ENCODE measurements at regions not wholly inside any gene's neighbourhood (a gene's known extent, or its start where the extent isn't known, plus 50 kb on each side); places are given as distances from the start of the nearest gene placed in this dataset.

GRCh38 chr7:106480161-106480579 lies 180.8 kb downstream of the CCDC71L start:
- DNase-seq: no peak
- Histone ChIP-seq H3K4me1 (peaks cover 0 to 12% (median 11%) of the 10 kb centered on the region in 3 donors), H3K9me3 (no peaks in the 10 kb centered on the region), H3K36me3 (no peaks in the 10 kb centered on the region), H3K4me3 (no peak overlapping the region), H3K27me3 (no peaks in the 10 kb centered on the region), H3K27ac (no peak overlapping the region)
- intact Hi-C loops (cut with DNase I): no loop called here
- 50 to 52% methylated on average over 1 of the region's 1 CpG for WGBS, 2 donors
- TF ChIP-seq, protein P1, sequence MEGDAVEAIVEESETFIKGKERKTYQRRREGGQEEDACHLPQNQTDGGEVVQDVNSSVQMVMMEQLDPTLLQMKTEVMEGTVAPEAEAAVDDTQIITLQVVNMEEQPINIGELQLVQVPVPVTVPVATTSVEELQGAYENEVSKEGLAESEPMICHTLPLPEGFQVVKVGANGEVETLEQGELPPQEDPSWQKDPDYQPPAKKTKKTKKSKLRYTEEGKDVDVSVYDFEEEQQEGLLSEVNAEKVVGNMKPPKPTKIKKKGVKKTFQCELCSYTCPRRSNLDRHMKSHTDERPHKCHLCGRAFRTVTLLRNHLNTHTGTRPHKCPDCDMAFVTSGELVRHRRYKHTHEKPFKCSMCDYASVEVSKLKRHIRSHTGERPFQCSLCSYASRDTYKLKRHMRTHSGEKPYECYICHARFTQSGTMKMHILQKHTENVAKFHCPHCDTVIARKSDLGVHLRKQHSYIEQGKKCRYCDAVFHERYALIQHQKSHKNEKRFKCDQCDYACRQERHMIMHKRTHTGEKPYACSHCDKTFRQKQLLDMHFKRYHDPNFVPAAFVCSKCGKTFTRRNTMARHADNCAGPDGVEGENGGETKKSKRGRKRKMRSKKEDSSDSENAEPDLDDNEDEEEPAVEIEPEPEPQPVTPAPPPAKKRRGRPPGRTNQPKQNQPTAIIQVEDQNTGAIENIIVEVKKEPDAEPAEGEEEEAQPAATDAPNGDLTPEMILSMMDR (IDR thresholded peaks at IDR 0.05): no peak
- TF ChIP-seq POLR2A (IDR thresholded peaks at IDR 0.05): no peak

GRCh38 chr7:106476751-106477150 lies 184.2 kb downstream of the CCDC71L start:
- 66 to 92% methylated on average over 1 to 2 of the region's 2 CpGs for WGBS, 2 donors
- H3K27me3 ChIP-seq: no peaks in the 10 kb centered on the region
- no peak for DNase-seq
- H3K4me1 ChIP-seq: no peaks in the 10 kb centered on the region
- intact Hi-C loops (cut with DNase I): no loop called here
- H3K27ac ChIP-seq: no peak overlapping the region
- no peak overlapping the region for H3K4me3 ChIP-seq
- no peaks in the 10 kb centered on the region for H3K36me3 ChIP-seq
- H3K9me3 ChIP-seq: no peaks in the 10 kb centered on the region
- TF ChIP-seq POLR2A (IDR thresholded peaks at IDR 0.05): no peak
- TF ChIP-seq, protein P1 (IDR thresholded peaks at IDR 0.05): no peak

DNA sequence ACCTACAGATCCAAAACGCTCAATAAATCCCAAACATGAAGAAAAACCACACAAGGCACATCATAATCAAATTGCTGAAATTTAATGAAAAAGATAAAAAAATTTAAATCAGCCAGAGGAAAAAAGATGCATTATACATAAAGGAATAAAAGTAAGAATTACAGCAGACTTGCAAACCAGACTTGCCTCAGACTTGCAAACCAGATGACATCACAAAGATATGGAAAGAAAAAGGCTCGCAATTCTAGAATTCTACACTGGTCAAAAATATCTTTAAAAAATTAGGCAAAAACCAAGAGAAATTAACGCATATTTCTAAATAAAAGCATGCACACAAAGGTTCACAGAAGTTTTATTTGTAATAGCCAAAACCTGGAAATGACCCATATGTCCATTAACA lies 188.0 kb upstream of the NAMPT start:
- no peak for DNase-seq
- no peak overlapping the region for H3K4me3 ChIP-seq
- no peak overlapping the region for H3K27ac ChIP-seq
- WGBS, 2 donors: 58 to 69% methylated on average over 3 of the region's 3 CpGs
- H3K36me3 ChIP-seq: no peaks in the 10 kb centered on the region
- intact Hi-C loops (cut with DNase I): no loop called here
- TF ChIP-seq, protein P1 (IDR thresholded peaks at IDR 0.05): no peak
- TF ChIP-seq POLR2A (IDR thresholded peaks at IDR 0.05): no peak
- no peaks in the 10 kb centered on the region for H3K4me1 ChIP-seq
- no peaks in the 10 kb centered on the region for H3K27me3 ChIP-seq
- H3K9me3 ChIP-seq: no peaks in the 10 kb centered on the region

DNA sequence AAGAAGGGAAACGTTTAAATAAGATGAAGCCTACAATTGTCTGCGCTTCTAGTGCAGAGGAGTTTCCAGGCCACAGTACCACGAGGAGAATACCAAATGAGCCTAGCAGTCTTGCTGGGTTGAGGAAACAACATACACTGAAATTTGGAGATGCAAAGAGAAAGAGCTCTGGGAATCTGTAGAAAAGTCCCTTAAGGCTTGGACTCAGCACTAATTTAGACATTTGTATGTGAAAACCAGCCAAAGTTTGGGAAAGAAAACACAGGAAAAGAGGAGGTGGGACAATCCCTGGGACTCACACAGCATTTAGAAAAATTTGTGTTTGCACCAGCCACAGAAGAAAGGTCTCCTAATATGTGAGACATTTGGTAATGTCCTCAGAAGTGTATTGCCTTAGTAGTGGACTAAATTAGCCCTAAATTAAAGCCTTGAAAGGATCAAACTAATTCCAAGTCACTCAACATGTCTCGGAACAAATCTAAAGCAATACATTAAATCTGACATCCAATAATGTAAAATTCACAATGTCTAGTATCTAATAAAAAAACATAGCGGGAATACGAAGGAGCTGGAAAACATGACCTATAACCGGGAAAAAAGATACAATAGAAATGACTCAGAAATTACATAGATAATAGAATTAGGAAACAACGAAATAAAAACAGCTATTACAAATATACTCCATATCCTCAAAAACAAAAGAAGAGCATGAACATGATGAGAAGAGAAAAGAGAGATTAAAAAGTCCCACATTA lies 187.1 kb upstream of the NAMPT start:
- no peaks in the 10 kb centered on the region for H3K27me3 ChIP-seq
- no peak overlapping the region for H3K27ac ChIP-seq
- H3K36me3 ChIP-seq: no peaks in the 10 kb centered on the region
- DNase-seq: no peak
- intact Hi-C loops (cut with DNase I): no loop called here
- no peak overlapping the region for H3K4me3 ChIP-seq
- H3K9me3 ChIP-seq: no peaks in the 10 kb centered on the region
- WGBS, 2 donors: 64 to 73% methylated on average over 8 of the region's 8 CpGs
- TF ChIP-seq POLR2A (IDR thresholded peaks at IDR 0.05): no peak
- TF ChIP-seq, protein P1 (IDR thresholded peaks at IDR 0.05): no peak
- H3K4me1 ChIP-seq: no peaks in the 10 kb centered on the region

- WGBS, 2 donors: 64 to 82% methylated on average over 2 of the region's 2 CpGs
Observed at GRCh38 chr7:106471021-106471420, 186.2 kb upstream of the NAMPT start.

More at GRCh38 chr7:106471021-106471420, 186.2 kb upstream of the NAMPT start:
- H3K36me3 ChIP-seq: no peaks in the 10 kb centered on the region
- no peaks in the 10 kb centered on the region for H3K9me3 ChIP-seq
- H3K27ac ChIP-seq: no peak overlapping the region
- no peak for DNase-seq
- no peak overlapping the region for H3K4me3 ChIP-seq
- H3K27me3 ChIP-seq: no peaks in the 10 kb centered on the region
- H3K4me1 ChIP-seq: peaks cover 0 to 2% (median 0%) of the 10 kb centered on the region in 3 donors
- TF ChIP-seq POLR2A (IDR thresholded peaks at IDR 0.05): no peak
- intact Hi-C loops (cut with DNase I): no loop called here
